ENCODE measurements at regions not wholly inside any gene's neighbourhood (a gene's known extent, or its start where the extent isn't known, plus 50 kb on each side); places are given as distances from the start of the nearest gene placed in this dataset.
A peak's percentile ranks its signal among the peaks of the same experiment; 100 is the strongest.

DNA sequence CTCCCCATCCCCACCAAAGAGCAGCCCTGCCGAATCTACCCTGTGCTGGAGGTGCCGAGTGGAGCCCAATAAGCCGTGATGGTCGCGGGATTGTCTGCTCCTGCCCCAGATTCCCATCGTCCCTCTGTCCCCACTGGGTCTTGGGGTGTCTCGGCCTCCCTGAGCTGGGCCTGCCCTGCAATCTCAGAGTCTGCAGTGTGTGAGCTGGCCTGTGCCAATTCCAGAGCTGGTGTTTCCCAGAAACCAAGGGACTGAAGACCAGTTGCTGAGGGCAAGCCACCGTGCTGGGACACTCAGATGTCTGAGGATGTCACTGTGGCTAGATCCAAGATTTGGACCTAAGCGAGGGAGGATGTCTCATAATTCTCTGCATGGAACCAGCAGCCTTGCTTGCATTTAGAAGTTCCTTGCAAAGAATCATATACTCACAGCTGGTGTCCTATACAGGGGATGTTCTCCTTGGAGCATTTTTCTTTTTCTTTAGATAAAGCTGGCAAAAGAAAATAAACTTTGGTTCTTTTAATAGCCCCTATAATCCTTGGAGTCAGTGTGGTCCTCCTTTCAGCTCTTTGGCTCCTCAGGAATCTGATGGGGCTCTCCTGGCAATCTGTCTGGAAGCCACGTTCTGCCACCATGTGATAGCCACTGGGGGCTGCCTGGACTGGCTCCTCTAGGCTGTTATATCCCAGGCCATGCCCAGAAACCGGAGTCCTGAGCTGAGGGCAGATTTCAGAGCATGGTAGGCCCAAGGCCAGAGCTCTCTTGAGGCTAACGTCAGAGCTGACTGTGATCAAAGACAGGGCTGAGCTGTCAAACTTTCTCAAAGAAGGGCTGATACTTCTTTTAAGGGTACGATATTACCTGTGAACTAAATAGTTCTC, 140.1 kb upstream of the HAAO start:
- no peak for DNase-seq (ENCODE audit: low spot score)

- no peak for DNase-seq (ENCODE audit: low spot score)
These were observed 139.4 kb upstream of the HAAO start for GRCh38 chr2:42931818-42932195.

GRCh38 chr2:42931146-42931817, 138.9 kb upstream of the HAAO start:
- no peak for DNase-seq (ENCODE audit: low spot score)

DNA sequence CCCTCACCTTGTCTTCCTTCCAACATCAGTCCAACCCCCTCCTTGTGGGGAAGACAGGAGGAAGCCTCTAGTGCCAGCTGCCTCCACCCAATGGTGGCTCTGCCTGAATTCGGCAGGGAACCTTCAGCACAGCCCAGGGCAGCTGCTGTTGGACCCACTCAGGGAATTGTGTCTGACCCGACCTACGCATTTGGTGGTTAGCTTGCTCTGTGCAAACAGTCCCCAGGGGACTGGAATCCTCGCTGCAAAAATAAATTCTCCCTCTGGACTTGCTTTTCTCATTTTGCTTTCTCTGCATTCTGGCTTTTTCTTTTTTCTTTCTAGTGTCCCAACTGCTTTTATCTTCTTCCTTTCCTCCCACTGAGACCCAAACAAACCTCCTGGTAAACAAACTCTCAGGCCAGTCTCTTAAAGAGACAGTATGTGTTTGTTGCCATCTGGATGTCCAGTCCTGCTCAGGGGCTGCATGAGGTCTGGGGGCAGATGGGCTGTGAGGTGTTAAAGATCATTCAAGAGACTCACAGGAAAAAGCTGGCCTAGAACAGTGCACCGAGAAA, 137.7 kb upstream of the HAAO start:
- no peak for DNase-seq (ENCODE audit: low spot score)

- no peak for DNase-seq (ENCODE audit: low spot score)
These were observed 137.2 kb upstream of the HAAO start for GRCh38 chr2:42929546-42930024.

DNA sequence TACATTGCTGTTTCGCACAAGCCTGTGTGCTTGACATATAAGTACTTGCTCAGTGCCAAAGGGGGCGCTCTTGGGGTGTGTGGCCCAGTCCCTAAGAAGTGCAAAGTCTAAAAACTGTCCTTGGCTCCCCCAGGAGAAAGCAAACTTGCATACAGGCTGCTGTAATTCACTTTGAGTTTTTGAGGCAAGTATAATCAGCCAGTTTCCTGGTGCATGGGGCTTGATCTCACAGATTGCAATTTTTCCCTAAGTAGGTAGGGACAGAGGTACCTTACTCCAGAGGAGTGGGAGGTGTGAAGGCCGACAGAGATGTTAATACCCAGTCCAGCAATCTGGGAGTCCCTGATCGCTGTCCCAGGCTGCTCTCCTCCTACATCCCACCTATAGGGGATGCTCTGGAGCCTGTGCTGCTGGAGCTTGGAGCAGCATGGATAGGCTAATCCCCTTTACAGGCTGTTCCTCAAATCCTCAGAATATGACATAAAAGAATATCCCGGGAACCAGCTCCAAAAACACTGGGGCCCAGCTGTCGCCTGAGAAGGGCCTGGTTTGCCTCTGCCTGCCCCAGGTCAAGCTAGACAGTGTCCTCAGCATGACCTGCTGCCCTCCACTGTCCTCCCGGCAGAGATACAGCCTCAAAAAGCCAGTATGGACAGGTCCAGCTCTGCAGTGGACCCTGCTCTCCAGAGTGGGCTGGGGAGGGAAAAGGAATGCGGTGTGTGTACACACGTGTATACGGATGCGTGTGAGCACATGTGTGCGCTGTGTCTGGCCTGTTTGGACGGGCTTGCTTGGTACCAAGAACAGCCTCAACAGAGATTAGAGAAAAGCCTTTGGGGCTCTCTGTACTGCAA, 136.5 kb upstream of the HAAO start:
- DNase-seq (ENCODE audit: low spot score), result peak; percentile 65

DNA sequence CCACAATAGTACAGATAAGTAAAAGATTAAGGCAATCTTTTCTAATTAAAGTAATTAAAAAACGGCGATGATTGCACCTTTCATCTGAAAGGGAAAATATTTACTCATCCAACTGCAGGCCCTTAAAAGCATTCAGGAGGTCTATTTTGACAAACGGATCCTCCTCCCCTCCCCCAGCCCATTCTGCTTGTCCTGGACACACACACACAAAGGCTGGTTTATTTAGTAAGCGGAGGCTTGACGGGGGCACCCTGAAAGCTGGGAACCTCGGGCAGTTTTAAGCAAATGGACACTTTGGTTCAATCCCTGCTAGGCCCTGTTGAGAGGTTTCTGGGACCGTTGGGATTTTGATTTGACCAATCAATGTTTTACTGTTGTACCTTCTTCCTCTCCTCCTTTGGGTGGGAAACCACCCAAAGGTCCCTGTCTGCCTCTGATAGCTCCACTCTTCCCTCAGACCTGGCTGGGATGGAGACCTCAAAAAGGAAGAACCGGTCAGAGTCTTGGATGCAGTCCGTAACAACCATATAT, 135.8 kb upstream of the HAAO start:
- no peak for DNase-seq (ENCODE audit: low spot score)

DNA sequence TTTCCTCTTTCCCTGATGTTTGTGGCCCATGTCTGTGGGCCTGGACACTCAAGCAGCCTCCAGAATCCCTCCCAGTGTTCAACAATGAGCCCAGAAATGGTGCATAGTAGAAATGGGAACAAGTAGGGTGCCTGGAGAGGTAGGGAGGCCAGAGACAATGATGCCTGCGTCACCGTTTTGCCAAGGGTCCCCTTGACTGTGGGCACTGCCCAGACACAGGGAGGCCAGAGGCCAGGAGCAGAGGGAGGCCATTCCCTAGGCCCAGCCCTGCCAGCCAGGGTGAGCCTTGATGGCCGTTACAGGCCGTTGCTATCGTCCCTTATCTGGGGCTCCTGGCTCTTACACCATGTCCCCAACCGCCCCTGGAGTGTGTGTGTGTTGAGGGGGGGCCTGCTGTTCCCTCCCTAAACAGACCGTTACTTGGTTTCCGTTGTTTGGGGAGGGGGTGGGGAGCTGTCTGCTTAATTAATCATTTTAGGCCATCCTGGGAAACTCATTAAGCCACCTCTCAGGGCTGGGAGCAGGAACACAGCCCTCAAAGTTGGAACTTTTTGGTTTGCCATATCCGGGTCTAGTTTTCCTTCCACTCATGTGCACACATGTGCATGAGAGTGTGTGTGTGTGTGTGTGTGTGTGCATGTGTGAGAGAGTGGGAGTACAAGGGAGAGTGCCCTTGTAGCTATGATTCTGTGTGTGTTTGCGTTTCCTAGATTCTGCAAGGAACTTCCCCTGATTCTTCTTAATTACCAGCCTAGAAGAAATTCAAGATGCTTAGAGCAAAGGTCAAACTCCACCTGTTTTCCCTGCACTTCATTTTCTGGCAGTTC, 135.2 kb upstream of the HAAO start:
- DNase-seq (ENCODE audit: low spot score), result peak; percentile 51

DNA sequence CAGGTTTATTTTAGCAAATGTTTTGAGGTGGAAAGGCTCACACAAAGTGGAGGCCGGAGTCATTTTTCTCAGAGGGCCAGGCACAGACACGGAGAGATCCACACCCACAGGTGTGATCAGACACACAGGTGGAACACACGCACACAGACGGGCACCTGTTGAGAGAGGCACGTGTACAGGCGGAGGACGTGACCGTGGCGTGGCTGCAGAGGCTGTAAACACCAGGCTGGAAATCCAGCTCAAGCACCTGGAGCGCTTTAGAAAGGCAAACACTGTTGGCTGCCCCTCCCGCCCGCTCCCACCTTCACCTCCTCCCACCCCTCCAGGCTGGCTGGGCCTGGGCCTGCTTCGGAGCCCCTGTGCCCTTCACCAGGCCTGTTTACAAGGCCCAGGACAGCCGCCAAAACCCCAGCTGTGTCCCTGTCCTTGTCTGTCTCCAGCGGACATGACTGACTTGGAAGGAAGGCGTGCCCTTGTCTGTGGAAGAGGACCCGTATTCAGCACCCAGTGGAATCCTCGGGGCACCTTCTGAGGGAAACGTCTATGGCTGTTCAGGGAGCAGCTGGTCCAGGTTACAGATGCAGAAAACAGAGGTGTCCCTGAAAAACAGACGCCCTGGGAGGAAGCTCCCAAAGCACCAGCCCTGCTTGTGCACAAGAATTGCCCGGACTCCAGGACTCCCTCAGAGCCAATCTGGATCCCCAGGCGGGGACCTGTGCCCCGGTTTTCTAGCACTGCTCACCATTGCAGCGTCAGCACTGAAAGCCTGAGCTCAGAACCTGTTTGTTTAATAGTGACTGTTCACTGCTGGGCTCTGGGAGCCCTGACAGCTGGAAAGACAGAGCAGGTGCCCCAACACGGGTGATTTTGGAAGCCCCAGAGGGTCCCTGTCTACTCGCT, 134.3 kb upstream of the HAAO start:
- DNase-seq (ENCODE audit: low spot score), result no peak

DNA sequence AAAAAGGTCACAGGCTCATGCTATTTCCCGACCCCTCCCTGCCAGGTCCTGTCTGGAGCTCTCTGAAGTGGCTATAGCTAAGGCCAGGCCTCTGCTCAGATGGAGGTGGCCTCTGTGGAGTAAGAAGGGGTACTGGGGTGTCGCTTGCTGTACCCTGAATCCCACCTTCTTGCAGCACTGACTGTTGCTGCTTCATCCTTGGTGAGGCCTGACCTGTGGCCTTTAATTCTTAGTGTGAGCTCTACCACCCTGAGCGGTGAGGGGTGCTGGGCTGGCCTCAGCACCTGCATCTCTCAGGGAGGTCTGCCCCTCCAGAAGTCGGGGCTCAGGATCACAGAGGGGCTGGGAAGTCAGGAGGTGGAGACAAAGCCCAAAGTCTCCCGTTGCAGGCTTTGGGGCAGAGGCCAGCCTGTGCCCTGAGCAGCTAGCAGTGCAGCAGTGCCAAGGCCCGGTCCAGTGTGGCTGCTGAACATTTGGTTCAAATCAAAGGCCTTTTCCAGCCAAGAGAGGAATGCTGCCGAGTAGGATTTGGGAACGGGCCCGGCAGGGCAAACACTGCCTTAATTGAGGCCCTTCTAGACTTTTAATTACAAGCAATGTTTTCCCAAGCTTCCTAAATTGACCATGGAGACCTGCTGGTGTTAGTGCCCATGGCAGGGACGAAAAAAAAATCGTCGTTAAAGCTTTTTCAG, 133.5 kb upstream of the HAAO start:
- no peak for DNase-seq (ENCODE audit: low spot score)

DNA sequence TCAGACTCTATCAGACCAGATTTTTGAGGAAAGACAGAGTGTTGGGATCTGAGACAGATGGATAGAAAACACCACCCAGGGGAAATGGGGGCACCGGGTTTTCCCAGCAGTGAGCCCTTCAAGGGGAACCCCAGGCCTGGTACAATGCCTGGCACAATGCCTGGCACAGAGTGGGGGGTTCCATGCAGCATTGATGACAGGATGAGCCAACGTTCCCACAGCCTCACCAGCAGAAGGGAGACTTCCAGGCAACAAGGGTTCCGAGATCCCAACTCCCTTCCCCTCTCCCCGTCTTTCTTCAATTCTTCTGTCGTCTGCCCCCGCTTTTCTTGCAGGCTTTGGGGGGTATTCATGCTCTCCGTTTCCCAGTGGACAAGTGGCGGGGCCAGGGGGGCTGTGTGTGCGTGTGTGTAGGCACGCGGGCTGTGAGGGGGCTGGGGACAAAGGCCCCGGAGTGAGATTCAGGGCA, 132.1 kb upstream of the HAAO start:
- no peak for DNase-seq (ENCODE audit: low spot score)

- no peak for DNase-seq (ENCODE audit: low spot score)
These were observed 131.4 kb upstream of the HAAO start for GRCh38 chr2:42923580-42924417.

DNA sequence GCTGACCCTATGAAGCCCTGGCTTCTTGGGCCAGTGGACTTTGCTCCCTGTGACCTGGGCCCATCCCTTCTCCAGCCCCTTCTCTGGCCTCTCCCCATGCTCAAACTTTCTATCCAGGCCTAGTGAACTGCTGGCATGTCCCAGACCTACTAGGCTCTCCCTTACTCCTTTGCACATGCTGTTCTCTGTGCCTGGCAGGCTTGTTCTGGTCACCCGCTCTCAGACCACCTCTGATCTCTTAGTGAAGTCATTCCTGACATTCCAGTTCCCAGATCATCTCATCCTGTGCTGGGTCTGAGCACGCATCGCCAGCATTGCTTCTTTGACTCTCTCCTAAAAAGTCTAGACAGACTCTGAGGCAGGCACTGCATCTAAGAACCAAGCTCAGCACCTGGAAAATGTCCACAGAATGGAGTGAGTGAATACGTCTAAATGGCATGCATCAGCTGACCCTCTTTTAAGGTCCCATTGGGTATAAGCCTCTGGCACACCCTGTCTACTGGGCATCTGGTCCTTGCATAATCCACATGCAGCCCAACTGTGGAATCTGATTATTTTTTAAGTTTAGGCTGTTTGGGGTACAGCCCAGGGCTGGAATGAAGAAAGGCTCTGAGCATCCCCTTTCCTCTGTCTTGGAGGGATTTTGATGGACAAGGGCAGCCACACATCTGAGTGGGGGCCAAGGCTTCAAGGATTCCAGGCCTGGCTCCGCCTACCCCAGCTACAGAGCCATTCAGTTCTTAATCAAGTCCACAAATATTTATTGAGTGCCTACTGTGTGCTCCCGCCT, 130.6 kb upstream of the HAAO start:
- DNase-seq (ENCODE audit: low spot score), result no peak

DNA sequence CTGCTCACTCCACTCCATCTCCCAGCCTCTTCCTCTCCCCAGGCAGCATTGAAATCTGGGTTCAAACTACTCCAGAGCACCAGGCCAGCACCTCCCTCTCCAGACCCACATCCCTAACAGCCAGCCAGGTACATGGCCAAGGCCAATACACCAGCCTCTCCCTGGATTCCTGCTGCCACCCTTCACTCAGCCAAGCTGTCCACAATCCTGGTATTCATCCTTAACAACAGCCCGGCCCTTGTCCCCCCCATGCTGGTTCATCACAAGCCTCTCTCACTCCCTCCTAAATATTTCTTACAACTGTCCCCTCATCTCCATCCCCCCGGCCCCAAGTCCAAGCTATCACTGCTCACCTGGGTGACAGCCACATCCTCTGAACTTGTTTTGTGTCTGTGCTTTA, 129.9 kb upstream of the HAAO start:
- DNase-seq (ENCODE audit: low spot score), result no peak

GRCh38 chr2:42921721-42922120, 129.3 kb upstream of the HAAO start:
- DNase-seq (ENCODE audit: low spot score), result no peak

GRCh38 chr2:42921147-42921520, 128.8 kb upstream of the HAAO start:
- DNase-seq (ENCODE audit: low spot score), result no peak

- DNase-seq (ENCODE audit: low spot score), result no peak
These were observed 128.2 kb upstream of the HAAO start for GRCh38 chr2:42920446-42921146.

Data from hematopoietic multipotent progenitor cell treated with erythropoietin and hydrocortisone succinate and interleukin-3 and kit ligand, for 15 days (in vitro differentiated cells).